ENCODE measurements at regions not wholly inside any gene's neighbourhood (a gene's known extent, or its start where the extent isn't known, plus 50 kb on each side); places are given as distances from the start of the nearest gene placed in this dataset.

GRCh38 chr6:71558974-71559373 lies 270.4 kb downstream of the OGFRL1 start:
- Histone ChIP-seq H3K27ac (ENCODE audit: low read depth in 1 of 2, low read length in 2 of 2) (no peak overlapping the region), H3K9me3 (ENCODE audit: control insufficient read depth in 4 of 4, low read length in 3 of 4) (peaks cover 0 to 22% (median 10%) of the 10 kb centered on the region in 4 donors), H3K4me3 (ENCODE audit: low read depth in 1 of 3, low read length in 3 of 3) (no peak overlapping the region), H3K9ac (ENCODE audit: low read depth in 1 of 2, low read length in 2 of 2) (no peak overlapping the region), H3K27me3 (ENCODE audit: control insufficient read depth in 4 of 4, insufficient read depth in 4 of 4, low read length in 3 of 4) (peaks cover 0 to 4% (median 0%) of the 10 kb centered on the region in 4 donors), H3K4me1 (ENCODE audit: control insufficient read depth in 4 of 4, insufficient read depth in 4 of 4, low read length in 3 of 4) (no peaks in the 10 kb centered on the region), H3K36me3 (ENCODE audit: control insufficient read depth in 4 of 4, insufficient read depth in 3 of 4, low read depth in 1 of 4, low read length in 3 of 4) (no peaks in the 10 kb centered on the region)
- no peak for DNase-seq (ENCODE audit: low spot score)
- 79% methylated on average over 1 of the region's 1 CpG for WGBS
- TF ChIP-seq JUND (IDR thresholded peaks at IDR 0.05): no peak
- no peak for TF ChIP-seq RXRA (IDR thresholded peaks at IDR 0.05)
- no peak for TF ChIP-seq ZBTB33 (IDR thresholded peaks at IDR 0.05)
- no peak for TF ChIP-seq NR2F2 (IDR thresholded peaks at IDR 0.05)
- TF ChIP-seq HNF4A (conservative IDR thresholded peaks at IDR 0.05): no peak
- no peak for TF ChIP-seq HNF4G (IDR thresholded peaks at IDR 0.05)
- TF ChIP-seq REST (IDR thresholded peaks at IDR 0.05): no peak
- TF ChIP-seq FOXA2 (IDR thresholded peaks at IDR 0.05): no peak
- TF ChIP-seq ATF3 (IDR thresholded peaks at IDR 0.05): no peak
- TF ChIP-seq CTCF (IDR thresholded peaks at IDR 0.05; ENCODE audit: low read depth, low read length, missing input control): no peak
- TF ChIP-seq SP1 (IDR thresholded peaks at IDR 0.05): no peak
- TF ChIP-seq GABPA (IDR thresholded peaks at IDR 0.05 in 1 of 2, conservative IDR thresholded peaks at IDR 0.05 in 1 of 2): no peak
- no peak for TF ChIP-seq EGR1 (IDR thresholded peaks at IDR 0.05; ENCODE audit: low read depth in 2 of 2)
- TF ChIP-seq YY1 (IDR thresholded peaks at IDR 0.05): no peak
- no peak for TF ChIP-seq MAX (IDR thresholded peaks at IDR 0.05)

- H3K9me3 ChIP-seq (ENCODE audit: control insufficient read depth in 4 of 4, low read length in 3 of 4): no peaks in the 10 kb centered on the region
- no peak overlapping the region for H3K27ac ChIP-seq (ENCODE audit: low read depth in 1 of 2, low read length in 2 of 2)
- no peak overlapping the region for H3K4me3 ChIP-seq (ENCODE audit: low read depth in 1 of 3, low read length in 3 of 3)
- no peaks in the 10 kb centered on the region for H3K27me3 ChIP-seq (ENCODE audit: control insufficient read depth in 4 of 4, insufficient read depth in 4 of 4, low read length in 3 of 4)
- H3K36me3 ChIP-seq (ENCODE audit: control insufficient read depth in 4 of 4, insufficient read depth in 3 of 4, low read depth in 1 of 4, low read length in 3 of 4): no peaks in the 10 kb centered on the region
- no peaks in the 10 kb centered on the region for H3K4me1 ChIP-seq (ENCODE audit: control insufficient read depth in 4 of 4, insufficient read depth in 4 of 4, low read length in 3 of 4)
- H3K9ac ChIP-seq (ENCODE audit: low read depth in 1 of 2, low read length in 2 of 2): no peak overlapping the region
- DNase-seq (ENCODE audit: low spot score): no peak
- TF ChIP-seq MAX (IDR thresholded peaks at IDR 0.05): no peak
- TF ChIP-seq CTCF (IDR thresholded peaks at IDR 0.05; ENCODE audit: low read depth, low read length, missing input control): no peak
- TF ChIP-seq NR2F2 (IDR thresholded peaks at IDR 0.05): no peak
- TF ChIP-seq RXRA (IDR thresholded peaks at IDR 0.05): no peak
- TF ChIP-seq FOXA2 (IDR thresholded peaks at IDR 0.05): no peak
- no peak for TF ChIP-seq FOXA1 (IDR thresholded peaks at IDR 0.05)
- no peak for TF ChIP-seq YY1 (IDR thresholded peaks at IDR 0.05)
- TF ChIP-seq ATF3 (IDR thresholded peaks at IDR 0.05): no peak
- TF ChIP-seq GABPA (IDR thresholded peaks at IDR 0.05 in 1 of 2, conservative IDR thresholded peaks at IDR 0.05 in 1 of 2): no peak
- no peak for TF ChIP-seq REST (IDR thresholded peaks at IDR 0.05)
- no peak for TF ChIP-seq HNF4A (conservative IDR thresholded peaks at IDR 0.05)
- TF ChIP-seq RAD21 (IDR thresholded peaks at IDR 0.05): no peak
- TF ChIP-seq SP1 (IDR thresholded peaks at IDR 0.05): no peak
These were observed 279.0 kb downstream of the OGFRL1 start for GRCh38 chr6:71567562-71567961.

All from liver (tissue), 8 donors.